H9 (cell line): ENCODE measurements at regions not wholly inside any gene's neighbourhood (a gene's known extent, or its start where the extent isn't known, plus 50 kb on each side); places are given as distances from the start of the nearest gene placed in this dataset.
"Not testable (repeated sequence)": the region's sequence is repeated elsewhere in the genome, so short reads cannot be mapped to it uniquely, and the experiment has no call there.

Experiments used
- DNase-seq: peaks from one replicate; pipeline ENCODE4 v3.0.0-alpha.2; 2017
- H2AFZ ChIP-seq: one replicate; pipeline ENCODE4 v1.6.1; 2013; ENCODE audit warnings: mild to moderate bottlenecking, low read length, control low read depth, moderate library complexity
- H2AK5ac ChIP-seq: 2 replicates; pipeline ENCODE4 v1.6.1; 2013; ENCODE audit warnings: low read length, control low read depth, mixed read lengths; ENCODE audit not compliant: insufficient read length
- H2BK120ac ChIP-seq: one replicate; pipeline ENCODE4 v1.6.1; 2013; ENCODE audit warnings: low read depth, mild to moderate bottlenecking, low read length, control low read depth, inconsistent platforms; ENCODE audit not compliant: poor library complexity, severe bottlenecking
- H2BK12ac ChIP-seq: 2 replicates; pipeline ENCODE4 v1.6.1; 2013; ENCODE audit warnings: low read length, control low read depth, mixed read lengths, low read depth; ENCODE audit not compliant: insufficient read length
- H2BK15ac ChIP-seq: 2 replicates; pipeline ENCODE4 v1.6.1; 2013; ENCODE audit warnings: low read depth, low read length, control low read depth
- H2BK20ac ChIP-seq: one replicate; pipeline ENCODE4 v1.6.1; 2013; ENCODE audit warnings: low read depth, mild to moderate bottlenecking, low read length, control low read depth, inconsistent platforms; ENCODE audit not compliant: poor library complexity, severe bottlenecking
- H2BK5ac ChIP-seq: 2 replicates; pipeline ENCODE4 v1.6.1; 2013; ENCODE audit warnings: low read length, control low read depth, mixed read lengths; ENCODE audit not compliant: insufficient read length
- H3K14ac ChIP-seq: 2 replicates; pipeline ENCODE4 v1.6.1; 2013; ENCODE audit warnings: low read length, control low read depth; ENCODE audit not compliant: insufficient read depth
- H3K18ac ChIP-seq: 2 replicates; pipeline ENCODE4 v1.6.1; 2013; ENCODE audit warnings: low read depth, mild to moderate bottlenecking, mixed read lengths, low read length, control low read depth; ENCODE audit not compliant: insufficient read length
- H3K23ac ChIP-seq: 2 replicates; pipeline ENCODE4 v1.6.1; 2013; ENCODE audit warnings: low read length, control low read depth, mixed read lengths, low read depth; ENCODE audit not compliant: insufficient read length
- H3K23me2 ChIP-seq: 2 replicates; pipeline ENCODE4 v1.6.1; 2013; ENCODE audit warnings: low read depth, mild to moderate bottlenecking, mixed read lengths, low read length, control low read depth; ENCODE audit not compliant: insufficient read length, poor library complexity, severe bottlenecking
- H3K27ac ChIP-seq: 2 replicates; pipeline ENCODE4 v1.5.1; 2013; ENCODE audit warnings: low read length, control low read depth, mixed read lengths, low read depth; ENCODE audit not compliant: insufficient read length
- H3K27me3 ChIP-seq: 2 replicates; pipeline ENCODE4 v1.6.1; 2013; ENCODE audit warnings: low read length, control low read depth, inconsistent platforms; ENCODE audit not compliant: insufficient read depth
- H3K4ac ChIP-seq: 2 replicates; pipeline ENCODE4 v1.6.1; 2013; ENCODE audit warnings: low read depth, mild to moderate bottlenecking, control low read depth, inconsistent platforms, low read length, moderate library complexity
- H3K4me1 ChIP-seq: 2 replicates; pipeline ENCODE4 v1.6.1; 2013; ENCODE audit warnings: low read length, control low read depth, inconsistent platforms; ENCODE audit not compliant: insufficient read depth
- H3K4me2 ChIP-seq: 2 replicates; pipeline ENCODE4 v1.6.1; 2013; ENCODE audit warnings: low read length, control low read depth, mixed read lengths; ENCODE audit not compliant: insufficient read length, insufficient read depth
- H3K56ac ChIP-seq: 2 replicates; pipeline ENCODE4 v1.6.1; 2013; ENCODE audit warnings: low read depth, mild to moderate bottlenecking, mixed read lengths, low read length, control low read depth; ENCODE audit not compliant: insufficient read length
- H3K79me1 ChIP-seq: 2 replicates; pipeline ENCODE4 v1.6.1; 2013; ENCODE audit warnings: low read depth, mild to moderate bottlenecking, moderate library complexity, low read length, control low read depth, inconsistent platforms; ENCODE audit not compliant: insufficient read depth, poor library complexity, severe bottlenecking
- H3K79me2 ChIP-seq: 2 replicates; pipeline ENCODE4 v1.6.1; 2013; ENCODE audit warnings: low read length, control low read depth, inconsistent platforms; ENCODE audit not compliant: insufficient read depth
- H3K9ac ChIP-seq: 2 replicates; pipeline ENCODE4 v1.6.1; 2013; ENCODE audit warnings: low read length, control low read depth, mixed read lengths; ENCODE audit not compliant: insufficient read length; ENCODE audit errors: extremely low read depth
- H3K9me3 ChIP-seq: one replicate; pipeline ENCODE4 v1.6.1; 2013; ENCODE audit warnings: low read depth, low read length, inconsistent platforms; ENCODE audit not compliant: control insufficient read depth
- H3T11ph ChIP-seq: one replicate; pipeline ENCODE4 v1.6.1; 2013; ENCODE audit warnings: mild to moderate bottlenecking, low read length, control low read depth, inconsistent platforms
- H4K20me1 ChIP-seq: one replicate; pipeline ENCODE4 v1.6.1; 2013; ENCODE audit not compliant: control insufficient read depth, insufficient read length, insufficient read depth
- H4K5ac ChIP-seq: 2 replicates; pipeline ENCODE4 v1.6.1; 2013; ENCODE audit warnings: low read depth, mild to moderate bottlenecking, mixed read lengths, low read length, control low read depth; ENCODE audit not compliant: insufficient read length
- H4K8ac ChIP-seq: replicated peaks from 2 replicates; pipeline ENCODE4 v1.6.1; 2013; ENCODE audit warnings: low read length, control low read depth, mixed read lengths, low read depth; ENCODE audit not compliant: insufficient read length
- H4K91ac ChIP-seq: 2 replicates; pipeline ENCODE4 v1.6.1; 2013; ENCODE audit warnings: low read depth, mild to moderate bottlenecking, moderate library complexity, mixed read lengths, low read length, control low read depth; ENCODE audit not compliant: insufficient read length
- H3K27ac Mint-ChIP-seq, 3 experiments: 2 replicates in 2 of 3; 3 replicates in 1 of 3; pipeline ENCODE4 v1.8.0; 2020 to 2021; ENCODE audit warnings: mixed read lengths in 3 of 3, mild to moderate bottlenecking in 1 of 3, moderate library complexity in 1 of 3
- H3K27me3 Mint-ChIP-seq: 2 replicates; pipeline ENCODE4 v1.8.0; 2021; ENCODE audit warnings: low read depth, mild to moderate bottlenecking, moderate library complexity, mixed read lengths
- H3K36me3 Mint-ChIP-seq, 3 experiments: 2 replicates in 2 of 3; 3 replicates in 1 of 3; pipeline ENCODE4 v1.8.0; 2020 to 2021; ENCODE audit warnings: low read depth in 3 of 3, mixed read lengths in 3 of 3; ENCODE audit not compliant: insufficient read depth in 1 of 3
- H3K4me1 Mint-ChIP-seq, 2 experiments: 2 replicates each; pipeline ENCODE4 v1.8.0; 2020; ENCODE audit warnings: mixed read lengths in 2 of 2
- H3K4me3 Mint-ChIP-seq, 2 experiments: 2 replicates in 1 of 2; 3 replicates in 1 of 2; pipeline ENCODE4 v1.8.0; 2020 to 2021; ENCODE audit warnings: mild to moderate bottlenecking in 2 of 2, mixed read lengths in 2 of 2, moderate library complexity in 1 of 2
- H3K9me3 Mint-ChIP-seq, 2 experiments: 2 replicates in 1 of 2; 3 replicates in 1 of 2; pipeline ENCODE4 v1.8.0; 2020; ENCODE audit warnings: mild to moderate bottlenecking in 2 of 2, mixed read lengths in 2 of 2, moderate library complexity in 1 of 2
- WGBS: extraction: QIAGEN DNeasy Blood & Tissue Kit; methylation state at CpG from one replicate; pipeline ENCODE4 v1.1.7; 2013; ENCODE audit warnings: missing lambda C conversion rate, low lambda C conversion rate, mixed read lengths; ENCODE audit not compliant: insufficient read length; ENCODE audit errors: extremely low coverage; 5-methylcytosine and 5-hydroxymethylcytosine counted together
- TF ChIP-seq, protein P1 (sequence below): fragments of 200-600 bp; sonication (generic); conservative IDR thresholded peaks from 3 replicates; pipeline ENCODE4 v1.8.0; 2021; ENCODE audit warnings: antibody characterized with exemption, mild to moderate bottlenecking

DNA sequence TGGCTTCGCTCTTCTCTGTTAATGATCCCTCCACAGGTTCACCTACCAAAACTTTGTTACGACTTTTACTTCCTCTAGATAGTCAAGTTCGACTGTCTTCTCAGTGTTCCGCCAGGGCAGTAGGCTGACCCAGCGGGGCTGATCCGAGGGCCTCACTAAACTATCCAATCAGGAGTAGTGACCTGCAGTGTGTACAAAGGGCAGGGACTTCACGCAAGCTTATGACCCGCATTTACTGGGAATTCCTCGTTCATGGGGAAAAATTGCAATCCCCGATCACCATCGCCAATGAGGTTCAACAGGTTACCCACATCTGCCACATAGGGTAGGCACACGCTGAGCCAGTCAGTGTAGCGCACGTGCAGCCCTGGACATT lies 771.4 kb upstream of the DEFB115 start:
- Histone ChIP-seq H3K4me1 (no peaks in the 10 kb centered on the region), H3K23me2 (no peaks in the 10 kb centered on the region), H3K4me2 (no peak overlapping the region), H2BK15ac (no peak overlapping the region), H3K9ac (no peak overlapping the region), H4K91ac (no peak overlapping the region), H3K14ac (no peak overlapping the region), H3K79me1 (no peaks in the 10 kb centered on the region), H3K79me2 (no peaks in the 10 kb centered on the region), H3K23ac (no peak overlapping the region), H2BK20ac (no peak overlapping the region), H3K56ac (no peak overlapping the region), H2BK5ac (no peak overlapping the region), H4K8ac (no peak overlapping the region), H3K4ac (no peak overlapping the region), H3K18ac (no peak overlapping the region), H3K27me3 (no peaks in the 10 kb centered on the region), H3K9me3 (peaks cover 61% of the 10 kb centered on the region), H2BK120ac (no peak overlapping the region), H4K5ac (no peak overlapping the region), H2AFZ (no peak overlapping the region), H3T11ph (no peak overlapping the region), H2AK5ac (no peak overlapping the region), H2BK12ac (no peak overlapping the region), H3K27ac (no peak overlapping the region), H4K20me1 (no peaks in the 10 kb centered on the region)
- TF ChIP-seq, protein P1, sequence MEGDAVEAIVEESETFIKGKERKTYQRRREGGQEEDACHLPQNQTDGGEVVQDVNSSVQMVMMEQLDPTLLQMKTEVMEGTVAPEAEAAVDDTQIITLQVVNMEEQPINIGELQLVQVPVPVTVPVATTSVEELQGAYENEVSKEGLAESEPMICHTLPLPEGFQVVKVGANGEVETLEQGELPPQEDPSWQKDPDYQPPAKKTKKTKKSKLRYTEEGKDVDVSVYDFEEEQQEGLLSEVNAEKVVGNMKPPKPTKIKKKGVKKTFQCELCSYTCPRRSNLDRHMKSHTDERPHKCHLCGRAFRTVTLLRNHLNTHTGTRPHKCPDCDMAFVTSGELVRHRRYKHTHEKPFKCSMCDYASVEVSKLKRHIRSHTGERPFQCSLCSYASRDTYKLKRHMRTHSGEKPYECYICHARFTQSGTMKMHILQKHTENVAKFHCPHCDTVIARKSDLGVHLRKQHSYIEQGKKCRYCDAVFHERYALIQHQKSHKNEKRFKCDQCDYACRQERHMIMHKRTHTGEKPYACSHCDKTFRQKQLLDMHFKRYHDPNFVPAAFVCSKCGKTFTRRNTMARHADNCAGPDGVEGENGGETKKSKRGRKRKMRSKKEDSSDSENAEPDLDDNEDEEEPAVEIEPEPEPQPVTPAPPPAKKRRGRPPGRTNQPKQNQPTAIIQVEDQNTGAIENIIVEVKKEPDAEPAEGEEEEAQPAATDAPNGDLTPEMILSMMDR = no peak
- peaks cover 3% of the 10 kb centered on the region for H3K27me3 Mint-ChIP-seq
- peaks cover 77 to 83% of the 10 kb centered on the region in 2 experiments for H3K9me3 Mint-ChIP-seq
- no CpG with 5 or more reads among the region's 14 CpGs for WGBS
- peaks cover 19 to 33% (median 21%) of the 10 kb centered on the region in 3 experiments; a peak in 6 of 7 replicates for H3K36me3 Mint-ChIP-seq
- DNase-seq = no peak
- no peak overlapping the region for H3K27ac Mint-ChIP-seq
- no peak overlapping the region for H3K4me3 Mint-ChIP-seq
- no peaks in the 10 kb centered on the region for H3K4me1 Mint-ChIP-seq

DNA sequence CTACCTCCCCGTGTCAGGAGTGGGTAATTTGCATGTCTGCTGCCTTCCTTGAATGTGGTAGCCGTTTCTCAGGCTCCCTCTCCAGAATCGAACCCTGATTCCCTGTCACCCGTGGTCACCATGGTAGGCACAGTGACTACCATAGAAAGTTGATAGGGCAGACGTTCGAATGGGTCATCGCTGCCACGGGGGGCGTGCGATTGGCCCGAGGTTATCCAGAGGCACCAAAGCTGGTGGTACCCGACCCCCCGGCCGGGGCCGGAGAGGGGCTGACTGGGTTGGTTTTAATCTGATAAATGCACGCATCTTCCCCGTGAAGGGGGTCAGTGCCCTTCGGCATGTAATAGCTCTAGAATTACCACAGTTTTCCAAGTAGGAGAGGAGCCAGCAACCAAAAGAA lies 770.0 kb upstream of the DEFB115 start:
- H4K20me1 ChIP-seq, H4K91ac ChIP-seq, H3K27ac ChIP-seq, H2BK5ac ChIP-seq, H3K14ac ChIP-seq, H4K8ac ChIP-seq, H2AK5ac ChIP-seq, H3K79me2 ChIP-seq, DNase-seq, H3K18ac ChIP-seq, H4K5ac ChIP-seq, H2BK120ac ChIP-seq, H3K4me1 ChIP-seq, H3K27me3 ChIP-seq, H3K27ac Mint-ChIP-seq, H3K4me2 ChIP-seq, H3K56ac ChIP-seq, H3K23me2 ChIP-seq, H3T11ph ChIP-seq, H2BK20ac ChIP-seq, H3K79me1 ChIP-seq, H3K4ac ChIP-seq, H3K27me3 Mint-ChIP-seq, H2BK15ac ChIP-seq, H3K23ac ChIP-seq, H2AFZ ChIP-seq, H2BK12ac ChIP-seq, H3K4me3 Mint-ChIP-seq, H3K9ac ChIP-seq, H3K4me1 Mint-ChIP-seq: not testable (repeated sequence)
- H3K9me3 ChIP-seq = peaks cover 65% of the 10 kb centered on the region
- no CpG with 5 or more reads among the region's 18 CpGs for WGBS
- H3K36me3 Mint-ChIP-seq = peaks cover 19 to 29% (median 22%) of the 10 kb centered on the region in 3 experiments; a peak in 6 of 7 replicates
- H3K9me3 Mint-ChIP-seq = peaks cover 75 to 79% of the 10 kb centered on the region in 2 experiments
